ENCODE measurements at regions not wholly inside any gene's neighbourhood (a gene's known extent, or its start where the extent isn't known, plus 50 kb on each side); places are given as distances from the start of the nearest gene placed in this dataset.
"Not testable (repeated sequence)": the region's sequence is repeated elsewhere in the genome, so short reads cannot be mapped to it uniquely, and the experiment has no call there.

- Histone ChIP-seq H3K4me3 (ENCODE audit: low read depth, low read length) (no peak overlapping the region), H3K27me3 (ENCODE audit: control insufficient read depth, insufficient read depth, low read length) (no peaks in the 10 kb centered on the region), H3K36me3 (ENCODE audit: control insufficient read depth, insufficient read depth, low read length) (no peaks in the 10 kb centered on the region)
- no peak for DNase-seq (ENCODE audit: low read depth)
- no peak for TF ChIP-seq CTCF (IDR thresholded peaks at IDR 0.05; ENCODE audit: insufficient read depth, low read length, poor library complexity, severe bottlenecking)
Measured at GRCh38 chr4:67328018-67328278, 217.4 kb downstream of the CENPC start.

- TF ChIP-seq CTCF (IDR thresholded peaks at IDR 0.05; ENCODE audit: insufficient read depth, low read length, poor library complexity, severe bottlenecking): peak; percentile 85
- no peaks in the 10 kb centered on the region for H3K36me3 ChIP-seq (ENCODE audit: control insufficient read depth, insufficient read depth, low read length)
- no peaks in the 10 kb centered on the region for H3K27me3 ChIP-seq (ENCODE audit: control insufficient read depth, insufficient read depth, low read length)
- peak; percentile 9 for DNase-seq (ENCODE audit: low read depth)
- H3K4me3 ChIP-seq (ENCODE audit: low read depth, low read length): no peak overlapping the region
Measured at GRCh38 chr4:67327245-67328017, 217.9 kb downstream of the CENPC start.

GRCh38 chr4:67325791-67326190 is 219.5 kb downstream of the CENPC start:
- no peak for TF ChIP-seq CTCF (IDR thresholded peaks at IDR 0.05; ENCODE audit: insufficient read depth, low read length, poor library complexity, severe bottlenecking)
- H3K4me3 ChIP-seq (ENCODE audit: low read depth, low read length): no peak overlapping the region
- H3K27me3 ChIP-seq (ENCODE audit: control insufficient read depth, insufficient read depth, low read length): no peaks in the 10 kb centered on the region
- no peak for DNase-seq (ENCODE audit: low read depth)
- no peaks in the 10 kb centered on the region for H3K36me3 ChIP-seq (ENCODE audit: control insufficient read depth, insufficient read depth, low read length)

GRCh38 chr4:67320645-67321044 is 224.7 kb downstream of the CENPC start:
- H3K27me3 ChIP-seq (ENCODE audit: control insufficient read depth, insufficient read depth, low read length): no peaks in the 10 kb centered on the region
- no peak overlapping the region for H3K4me3 ChIP-seq (ENCODE audit: low read depth, low read length)
- no peaks in the 10 kb centered on the region for H3K36me3 ChIP-seq (ENCODE audit: control insufficient read depth, insufficient read depth, low read length)
- no peak for TF ChIP-seq CTCF (IDR thresholded peaks at IDR 0.05; ENCODE audit: insufficient read depth, low read length, poor library complexity, severe bottlenecking)
- no peak for DNase-seq (ENCODE audit: low read depth)

- not testable (repeated sequence) for H3K27me3 ChIP-seq (ENCODE audit: control insufficient read depth, insufficient read depth, low read length); DNase-seq (ENCODE audit: low read depth); H3K36me3 ChIP-seq (ENCODE audit: control insufficient read depth, insufficient read depth, low read length); H3K4me3 ChIP-seq (ENCODE audit: low read depth, low read length)
Measured at GRCh38 chr4:67319607-67320006, 225.7 kb downstream of the CENPC start.

- H3K36me3 ChIP-seq (ENCODE audit: control insufficient read depth, insufficient read depth, low read length); H3K27me3 ChIP-seq (ENCODE audit: control insufficient read depth, insufficient read depth, low read length); H3K4me3 ChIP-seq (ENCODE audit: low read depth, low read length); DNase-seq (ENCODE audit: low read depth): not testable (repeated sequence)
Measured at GRCh38 chr4:67300497-67301185, 244.7 kb downstream of the CENPC start.

GRCh38 chr4:67292636-67293035 is 252.7 kb downstream of the CENPC start:
- no peak for TF ChIP-seq CTCF (IDR thresholded peaks at IDR 0.05; ENCODE audit: insufficient read depth, low read length, poor library complexity, severe bottlenecking)
- Histone ChIP-seq H3K4me3 (ENCODE audit: low read depth, low read length) (no peak overlapping the region), H3K36me3 (ENCODE audit: control insufficient read depth, insufficient read depth, low read length) (no peaks in the 10 kb centered on the region), H3K27me3 (ENCODE audit: control insufficient read depth, insufficient read depth, low read length) (no peaks in the 10 kb centered on the region)
- no peak for DNase-seq (ENCODE audit: low read depth)
